ENCODE measurements at regions not wholly inside any gene's neighbourhood (a gene's known extent, or its start where the extent isn't known, plus 50 kb on each side); places are given as distances from the start of the nearest gene placed in this dataset.

- Mint-ChIP-seq H3K36me3 (ENCODE audit: insufficient read depth, unreplicated experiment) (no peaks in the 10 kb centered on the region), H3K4me1 (ENCODE audit: low read depth, unreplicated experiment) (no peaks in the 10 kb centered on the region), H3K27ac (ENCODE audit: unreplicated experiment) (no peak overlapping the region), H3K9me3 (ENCODE audit: unreplicated experiment) (peaks cover 30% of the 10 kb centered on the region), H3K4me3 (ENCODE audit: unreplicated experiment) (no peak overlapping the region), H3K27me3 (ENCODE audit: insufficient read depth, unreplicated experiment) (no peaks in the 10 kb centered on the region)
- H3K4me3 ChIP-seq (ENCODE audit: low read depth, low read length): no peak overlapping the region
- no peaks in the 10 kb centered on the region for H3K36me3 ChIP-seq (ENCODE audit: control insufficient read depth, insufficient read depth, low read length)
- ChIA-PET CTCF (no interaction called here), POLR2A (no interaction called here)
- DNase-seq: no peak
- no peaks in the 10 kb centered on the region for H3K9me3 ChIP-seq
- BruUV-seq (replicated peaks): no TSS peak
- no peaks in the 10 kb centered on the region for H3K27me3 ChIP-seq (replicated peaks; ENCODE audit: control insufficient read depth, insufficient read depth, low read length)
- no peak for TF ChIP-seq CTCF (IDR thresholded peaks at IDR 0.05; ENCODE audit: insufficient read depth in 1 of 2, low read depth in 1 of 2, low read length in 1 of 2, severe bottlenecking in 1 of 2, unreplicated experiment in 1 of 2)
- no peaks in the 10 kb centered on the region for H3K4me1 ChIP-seq
- intact Hi-C loops (cut with micrococcal nuclease; ENCODE audit: unreplicated experiment): no loop called here
Observed at GRCh38 chr4:19614171-19614570, 637.5 kb upstream of the SLIT2 start.

- Histone ChIP-seq H3K36me3 (ENCODE audit: control insufficient read depth, insufficient read depth, low read length) (no peaks in the 10 kb centered on the region), H3K4me1 (no peaks in the 10 kb centered on the region), H3K27me3 (replicated peaks; ENCODE audit: control insufficient read depth, insufficient read depth, low read length) (no peaks in the 10 kb centered on the region), H3K4me3 (ENCODE audit: low read depth, low read length) (no peak overlapping the region), H3K9me3 (no peaks in the 10 kb centered on the region)
- intact Hi-C loops (cut with micrococcal nuclease; ENCODE audit: unreplicated experiment): no loop called here
- no peak overlapping the region for H3K27ac Mint-ChIP-seq (ENCODE audit: unreplicated experiment)
- ChIA-PET POLR2A (no interaction called here), CTCF (no interaction called here)
- H3K4me1 Mint-ChIP-seq (ENCODE audit: low read depth, unreplicated experiment): no peaks in the 10 kb centered on the region
- no peak for DNase-seq
- no peak overlapping the region for H3K4me3 Mint-ChIP-seq (ENCODE audit: unreplicated experiment)
- H3K27me3 Mint-ChIP-seq (ENCODE audit: insufficient read depth, unreplicated experiment): no peaks in the 10 kb centered on the region
- no peaks in the 10 kb centered on the region for H3K36me3 Mint-ChIP-seq (ENCODE audit: insufficient read depth, unreplicated experiment)
- peaks cover 10% of the 10 kb centered on the region for H3K9me3 Mint-ChIP-seq (ENCODE audit: unreplicated experiment)
- BruUV-seq (replicated peaks): no TSS peak
- no peak for TF ChIP-seq CTCF (IDR thresholded peaks at IDR 0.05; ENCODE audit: insufficient read depth in 1 of 2, low read depth in 1 of 2, low read length in 1 of 2, severe bottlenecking in 1 of 2, unreplicated experiment in 1 of 2)
Observed at GRCh38 chr4:19596342-19596741, 655.4 kb upstream of the SLIT2 start.

GRCh38 chr4:19592391-19592790 lies 659.3 kb upstream of the SLIT2 start:
- Histone ChIP-seq H3K36me3 (ENCODE audit: control insufficient read depth, insufficient read depth, low read length) (no peaks in the 10 kb centered on the region), H3K4me1 (no peaks in the 10 kb centered on the region), H3K9me3 (no peaks in the 10 kb centered on the region), H3K4me3 (ENCODE audit: low read depth, low read length) (no peak overlapping the region), H3K27me3 (replicated peaks; ENCODE audit: control insufficient read depth, insufficient read depth, low read length) (no peaks in the 10 kb centered on the region)
- Mint-ChIP-seq H3K27ac (ENCODE audit: unreplicated experiment) (no peak overlapping the region), H3K27me3 (ENCODE audit: insufficient read depth, unreplicated experiment) (no peaks in the 10 kb centered on the region), H3K4me3 (ENCODE audit: unreplicated experiment) (no peak overlapping the region), H3K9me3 (ENCODE audit: unreplicated experiment) (peaks cover 10% of the 10 kb centered on the region), H3K36me3 (ENCODE audit: insufficient read depth, unreplicated experiment) (no peaks in the 10 kb centered on the region), H3K4me1 (ENCODE audit: low read depth, unreplicated experiment) (no peaks in the 10 kb centered on the region)
- intact Hi-C loops (cut with micrococcal nuclease; ENCODE audit: unreplicated experiment): no loop called here
- no peak for TF ChIP-seq CTCF (IDR thresholded peaks at IDR 0.05; ENCODE audit: insufficient read depth in 1 of 2, low read depth in 1 of 2, low read length in 1 of 2, severe bottlenecking in 1 of 2, unreplicated experiment in 1 of 2)
- no peak for DNase-seq
- ChIA-PET POLR2A (no interaction called here), CTCF (no interaction called here)
- BruUV-seq (replicated peaks): no TSS peak

Measured in Caco-2 (cell line).